Thoracic aorta (tissue), 2 donors: ENCODE measurements at regions not wholly inside any gene's neighbourhood (a gene's known extent, or its start where the extent isn't known, plus 50 kb on each side); places are given as distances from the start of the nearest gene placed in this dataset.

Experiments used
- ATAC-seq: fragments of 150-250 bp; one replicate; pipeline ENCODE4 v1.8.0; 2017; ENCODE audit warnings: low read depth; ENCODE audit not compliant: insufficient number of reproducible peaks, low FRiP score
- DNase-seq: peaks from one replicate; pipeline ENCODE4 v3.0.0-alpha.2; 2020; ENCODE audit warnings: low spot score
- H3K27ac ChIP-seq, 2 donors: fragments of 200-600 bp; sonication (generic); 1 replicate in 1 of 2; 2 replicates in 1 of 2; pipeline ENCODE4 v1.5.1; 2016; ENCODE audit warnings: mild to moderate bottlenecking in 2 of 2, moderate library complexity in 2 of 2
- H3K27me3 ChIP-seq: fragments of 200-600 bp; sonication (generic); replicated peaks from 2 replicates; pipeline ENCODE4 v1.6.0; 2016; ENCODE audit warnings: mild to moderate bottlenecking; ENCODE audit not compliant: insufficient read depth
- H3K36me3 ChIP-seq: fragments of 200-600 bp; sonication (generic); one replicate; pipeline ENCODE4 v1.5.1; 2016
- H3K4me1 ChIP-seq, 2 donors: fragments of 200-600 bp; sonication (generic); 1 replicate in 1 of 2; 2 replicates in 1 of 2; pipeline versions ENCODE4 v1.5.1 to v1.6.0; 2016; ENCODE audit warnings: low read depth in 2 of 2, mild to moderate bottlenecking in 1 of 2; ENCODE audit not compliant: control insufficient read depth in 1 of 2
- H3K4me3 ChIP-seq: fragments of 200-600 bp; sonication (generic); 2 replicates; pipeline ENCODE4 v1.5.1; 2016; ENCODE audit warnings: mild to moderate bottlenecking
- H3K9me3 ChIP-seq: fragments of 200-600 bp; sonication (generic); 2 replicates; pipeline ENCODE4 v1.5.1; 2016
- TF ChIP-seq, protein P1 (sequence below): fragments of 200-600 bp; sonication (generic); IDR thresholded peaks from one replicate; pipeline ENCODE4 v1.5.1; 2019; ENCODE audit warnings: antibody characterized with exemption

DNA sequence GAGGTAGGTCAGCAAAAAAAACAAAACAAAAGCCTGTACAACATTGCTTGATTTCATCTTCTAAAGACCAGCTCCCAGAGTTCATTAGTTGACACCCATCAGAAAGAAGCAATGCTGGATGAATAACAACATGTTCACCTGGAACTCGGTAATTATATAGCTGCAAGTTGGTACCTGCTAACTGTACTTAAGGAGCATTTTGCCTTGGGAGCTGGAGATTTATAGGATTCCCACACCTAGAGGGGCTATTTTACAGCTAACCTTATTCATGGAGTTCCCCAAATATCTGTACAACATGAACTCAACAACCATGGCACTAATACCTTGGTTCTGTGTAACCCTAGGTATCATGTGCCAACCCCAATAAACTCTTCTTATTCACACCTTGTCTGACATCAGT lies 281.1 kb upstream of the NCKAP5 start:
- Histone ChIP-seq H3K27me3 (no peaks in the 10 kb centered on the region), H3K27ac (no peak overlapping the region), H3K9me3 (no peaks in the 10 kb centered on the region), H3K36me3 (no peaks in the 10 kb centered on the region), H3K4me1 (no peaks in the 10 kb centered on the region), H3K4me3 (no peak overlapping the region)
- TF ChIP-seq, protein P1, sequence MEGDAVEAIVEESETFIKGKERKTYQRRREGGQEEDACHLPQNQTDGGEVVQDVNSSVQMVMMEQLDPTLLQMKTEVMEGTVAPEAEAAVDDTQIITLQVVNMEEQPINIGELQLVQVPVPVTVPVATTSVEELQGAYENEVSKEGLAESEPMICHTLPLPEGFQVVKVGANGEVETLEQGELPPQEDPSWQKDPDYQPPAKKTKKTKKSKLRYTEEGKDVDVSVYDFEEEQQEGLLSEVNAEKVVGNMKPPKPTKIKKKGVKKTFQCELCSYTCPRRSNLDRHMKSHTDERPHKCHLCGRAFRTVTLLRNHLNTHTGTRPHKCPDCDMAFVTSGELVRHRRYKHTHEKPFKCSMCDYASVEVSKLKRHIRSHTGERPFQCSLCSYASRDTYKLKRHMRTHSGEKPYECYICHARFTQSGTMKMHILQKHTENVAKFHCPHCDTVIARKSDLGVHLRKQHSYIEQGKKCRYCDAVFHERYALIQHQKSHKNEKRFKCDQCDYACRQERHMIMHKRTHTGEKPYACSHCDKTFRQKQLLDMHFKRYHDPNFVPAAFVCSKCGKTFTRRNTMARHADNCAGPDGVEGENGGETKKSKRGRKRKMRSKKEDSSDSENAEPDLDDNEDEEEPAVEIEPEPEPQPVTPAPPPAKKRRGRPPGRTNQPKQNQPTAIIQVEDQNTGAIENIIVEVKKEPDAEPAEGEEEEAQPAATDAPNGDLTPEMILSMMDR = no peak
- no peak for ATAC-seq
- DNase-seq = no peak

DNA sequence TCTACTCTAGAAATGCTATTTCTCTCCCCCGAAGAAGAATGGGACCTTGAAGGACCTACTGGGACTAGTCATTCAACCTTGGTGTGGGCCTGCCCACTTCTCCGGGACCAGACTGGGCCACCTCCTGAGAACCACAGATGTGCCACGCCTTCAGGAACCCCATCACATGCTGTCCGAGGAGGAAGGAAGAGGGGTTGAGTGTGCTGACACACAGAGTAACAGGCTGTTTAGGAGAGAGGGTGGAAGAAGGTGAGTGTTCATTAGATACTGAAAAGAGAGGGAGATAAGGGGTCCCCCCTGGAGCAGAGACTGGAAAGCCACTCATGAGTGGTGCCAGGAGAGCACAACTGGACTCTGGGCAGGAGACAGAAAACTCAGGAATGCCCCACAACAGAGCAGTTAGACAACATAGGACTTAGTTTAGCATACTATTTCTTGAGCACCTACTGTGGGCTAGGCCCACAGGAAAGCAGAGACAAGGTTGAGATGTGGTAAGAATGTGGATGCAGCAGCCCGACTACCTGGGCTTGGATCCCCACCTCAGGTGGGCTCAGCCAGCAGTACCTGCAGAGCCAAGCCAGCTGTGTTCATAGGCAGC lies 286.4 kb upstream of the NCKAP5 start:
- no peaks in the 10 kb centered on the region for H3K4me1 ChIP-seq
- TF ChIP-seq, protein P1 = no peak
- no peak overlapping the region for H3K4me3 ChIP-seq
- no peaks in the 10 kb centered on the region for H3K27me3 ChIP-seq
- H3K9me3 ChIP-seq = no peaks in the 10 kb centered on the region
- DNase-seq = no peak
- H3K27ac ChIP-seq = no peak overlapping the region
- ATAC-seq = no peak
- no peaks in the 10 kb centered on the region for H3K36me3 ChIP-seq

DNA sequence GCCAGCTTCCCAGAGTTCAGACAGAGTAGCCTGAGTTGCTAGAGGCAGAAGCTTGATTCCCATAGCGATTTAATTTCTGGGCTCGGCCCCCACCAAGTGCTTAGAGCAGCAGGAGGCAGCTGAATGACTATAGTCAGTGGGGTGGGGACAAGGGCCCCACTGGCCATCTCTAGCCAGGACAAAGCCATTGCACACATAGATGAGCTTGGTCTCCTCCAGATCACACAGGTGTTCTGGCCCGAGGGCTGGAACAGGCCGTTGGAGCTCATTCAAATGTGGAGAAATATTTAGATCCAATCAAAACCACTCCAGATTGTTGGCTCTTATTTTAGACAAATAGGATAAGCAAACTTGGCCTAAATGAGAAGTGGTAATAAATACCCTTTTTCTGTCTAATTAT lies 287.3 kb upstream of the NCKAP5 start:
- no peaks in the 10 kb centered on the region for H3K27me3 ChIP-seq
- ATAC-seq (no peak), DNase-seq (no peak)
- TF ChIP-seq, protein P1 = no peak
- no peaks in the 10 kb centered on the region for H3K9me3 ChIP-seq
- H3K27ac ChIP-seq = no peak overlapping the region
- H3K4me3 ChIP-seq = no peak overlapping the region
- H3K36me3 ChIP-seq = no peaks in the 10 kb centered on the region
- H3K4me1 ChIP-seq = no peaks in the 10 kb centered on the region

DNA sequence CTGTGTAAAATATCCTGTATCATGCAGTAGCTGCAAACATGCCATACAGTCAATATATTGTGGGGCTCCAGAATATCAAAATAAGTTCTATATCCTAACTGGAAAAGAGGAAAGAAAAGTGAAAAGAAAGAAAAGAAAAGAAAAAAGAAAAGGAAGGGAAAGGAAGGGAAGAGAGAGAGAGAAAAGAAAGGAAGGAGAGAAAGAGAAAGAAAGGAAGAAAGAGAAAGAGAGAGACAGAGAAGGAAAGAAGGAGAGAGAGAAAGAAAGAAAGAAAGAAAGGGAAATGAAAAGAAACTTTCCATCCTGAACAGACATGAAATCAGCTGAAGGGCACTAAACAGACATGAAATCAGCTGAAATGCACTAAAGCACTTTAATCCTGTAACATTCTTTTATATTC lies 288.4 kb upstream of the NCKAP5 start:
- no peaks in the 10 kb centered on the region for H3K36me3 ChIP-seq
- TF ChIP-seq, protein P1 = no peak
- H3K27ac ChIP-seq = no peak overlapping the region
- H3K4me1 ChIP-seq = no peaks in the 10 kb centered on the region
- no peaks in the 10 kb centered on the region for H3K9me3 ChIP-seq
- H3K4me3 ChIP-seq = no peak overlapping the region
- ATAC-seq (no peak), DNase-seq (no peak)
- no peaks in the 10 kb centered on the region for H3K27me3 ChIP-seq

DNA sequence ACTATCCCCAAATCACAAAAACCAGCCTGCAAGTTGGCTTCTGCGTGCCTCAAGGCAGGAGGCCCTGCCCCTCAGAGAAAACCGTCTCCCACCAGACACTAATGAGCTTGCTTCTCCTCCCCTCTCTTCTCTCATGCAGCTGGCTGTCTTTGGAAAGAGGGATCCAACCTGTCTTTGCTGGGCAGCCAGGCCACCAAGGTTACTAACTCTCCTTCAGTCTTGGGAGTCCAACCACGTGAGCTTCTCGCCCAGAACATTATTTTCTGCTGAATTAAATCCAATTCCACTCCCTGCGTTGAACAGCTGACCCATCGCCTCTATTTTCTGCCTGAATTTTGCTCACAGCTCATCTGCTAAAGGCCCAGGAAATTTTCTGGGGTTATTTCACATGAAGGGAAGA lies 291.3 kb upstream of the NCKAP5 start:
- no peaks in the 10 kb centered on the region for H3K4me1 ChIP-seq
- H3K27me3 ChIP-seq = no peaks in the 10 kb centered on the region
- H3K36me3 ChIP-seq = no peaks in the 10 kb centered on the region
- TF ChIP-seq, protein P1 = no peak
- H3K4me3 ChIP-seq = no peak overlapping the region
- no peak for DNase-seq
- no peaks in the 10 kb centered on the region for H3K9me3 ChIP-seq
- H3K27ac ChIP-seq = no peak overlapping the region
- ATAC-seq = no peak
